Endothelial cell of umbilical vein (primary cell): ENCODE measurements at regions not wholly inside any gene's neighbourhood (a gene's known extent, or its start where the extent isn't known, plus 50 kb on each side); places are given as distances from the start of the nearest gene placed in this dataset.

Experiments used
- BruUV-seq: library from RNA; stranded (reverse); fragments of 400-500 nt; replicated peaks from 2 replicates; lab custom pipeline; 2021; lab: Mats Ljungman, UMichigan
- CTCF ChIA-PET: fragments of 300-600, 350-600 bp; sonication (Branson Sonifier 250); formaldehyde crosslinking; loops from one replicate; lab custom pipeline; 2021; ENCODE audit warnings: antibody characterized with exemption, inconsistent platforms; lab: Charles Lee
- POLR2A ChIA-PET: fragments of 300-600, 350-600 bp; sonication (Branson Sonifier 250); formaldehyde crosslinking; loops from one replicate; lab custom pipeline; 2021; ENCODE audit warnings: antibody characterized with exemption, inconsistent platforms; lab: Charles Lee
- DNase-seq: peaks from one replicate; pipeline ENCODE4 v3.0.0-alpha.2; 2011; ENCODE audit warnings: low read depth, low spot score
- FAIRE-seq: peaks from 2 replicates; lab custom pipeline; 2011; peaks lifted over from hg19 to GRCh38; lab: Jason Lieb, UNC
- H2AFZ ChIP-seq: 2 replicates; pipeline ENCODE4 v1.6.0; 2012; ENCODE audit warnings: low read depth, low read length, control low read depth, inconsistent platforms
- H3K27ac ChIP-seq: 2 replicates; pipeline ENCODE4 v1.5.1; 2011; ENCODE audit warnings: low read depth, mild to moderate bottlenecking, control low read depth, low read length, moderate library complexity; ENCODE audit not compliant: insufficient read depth
- H3K27me3 ChIP-seq, 2 experiments: 2 replicates each; pipeline versions ENCODE4 v1.6.0 to v1.6.1; 2011; ENCODE audit warnings: low read length in 2 of 2, mixed read lengths in 1 of 2; ENCODE audit not compliant: control insufficient read depth in 2 of 2, insufficient read depth in 2 of 2
- H3K36me3 ChIP-seq, 2 experiments: 2 replicates in 1 of 2; 3 replicates in 1 of 2; pipeline ENCODE4 v1.5.1; 2011; ENCODE audit warnings: low read length in 2 of 2, mild to moderate bottlenecking in 1 of 2, moderate library complexity in 1 of 2; ENCODE audit not compliant: control insufficient read depth in 2 of 2, insufficient read depth in 2 of 2; ENCODE audit errors: extremely low read depth in 1 of 2
- H3K4me1 ChIP-seq: 3 replicates; pipeline ENCODE4 v1.5.1; 2011; ENCODE audit warnings: mild to moderate bottlenecking, low read length; ENCODE audit not compliant: control insufficient read depth, insufficient read depth; ENCODE audit errors: extremely low read depth
- H3K4me2 ChIP-seq: 2 replicates; pipeline ENCODE4 v1.6.1; 2011; ENCODE audit warnings: low read length, control low read depth, mixed read lengths; ENCODE audit not compliant: insufficient read depth
- H3K4me3 ChIP-seq, 3 experiments: fragments of 200-600 bp in 1 of 3; sonication (generic), shearing (Covaris generic) in 1 of 3; replicated peaks in 1 of 3; 2 replicates each; pipeline ENCODE4 v1.5.1; 2011 to 2016; ENCODE audit warnings: control low read depth in 3 of 3, low read length in 3 of 3, mild to moderate bottlenecking in 2 of 3, inconsistent platforms in 1 of 3, low read depth in 1 of 3, moderate library complexity in 1 of 3; ENCODE audit not compliant: insufficient read depth in 1 of 3
- H3K79me2 ChIP-seq: 2 replicates; pipeline ENCODE4 v1.6.0; 2012; ENCODE audit warnings: low read length, inconsistent platforms; ENCODE audit not compliant: control insufficient read depth, insufficient read depth
- H3K9ac ChIP-seq: replicated peaks from 2 replicates; pipeline ENCODE3; 2011; ENCODE audit warnings: low read length, control low read depth; ENCODE audit not compliant: insufficient read depth; ENCODE audit errors: extremely low read depth
- H3K9me1 ChIP-seq: replicated peaks from 3 replicates; pipeline ENCODE4 v1.6.0; 2011; ENCODE audit warnings: mild to moderate bottlenecking, low read length; ENCODE audit not compliant: control insufficient read depth, insufficient read depth; ENCODE audit errors: extremely low read depth
- H3K9me3 ChIP-seq: replicated peaks from 2 replicates; pipeline ENCODE4 v1.5.1; 2012; ENCODE audit warnings: low read length, inconsistent platforms; ENCODE audit not compliant: control insufficient read depth, insufficient read depth
- H4K20me1 ChIP-seq: replicated peaks from 2 replicates; pipeline ENCODE3; 2011; ENCODE audit warnings: mild to moderate bottlenecking, low read length; ENCODE audit not compliant: control insufficient read depth, insufficient read depth; ENCODE audit errors: extremely low read depth
- EZH2 ChIP-seq: IDR thresholded peaks from 2 replicates; pipeline ENCODE4 v1.6.1; 2012; ENCODE audit warnings: borderline replicate concordance, low read depth, mild to moderate bottlenecking, moderate library complexity, low read length, inconsistent platforms; ENCODE audit not compliant: severe bottlenecking
- FOS ChIP-seq: IDR thresholded peaks from 2 replicates; pipeline ENCODE4 v1.6.1; 2011; ENCODE audit warnings: mild to moderate bottlenecking, low read length, moderate library complexity, borderline replicate concordance; ENCODE audit not compliant: insufficient read depth
- GATA2 ChIP-seq: IDR thresholded peaks from 2 replicates; pipeline ENCODE4 v1.7.0; 2011; ENCODE audit warnings: low read depth, mild to moderate bottlenecking, moderate library complexity, mixed read lengths, low read length; ENCODE audit not compliant: insufficient read length, insufficient read depth
- JUN ChIP-seq: IDR thresholded peaks from 2 replicates; pipeline ENCODE4 v1.6.1; 2011; ENCODE audit warnings: borderline replicate concordance, low read depth; ENCODE audit not compliant: insufficient read length, insufficient read depth
- MYC ChIP-seq: IDR thresholded peaks from one replicate; pipeline ENCODE4 v1.6.1; 2011; ENCODE audit warnings: mild to moderate bottlenecking, low read depth, low read length
- POLR2A ChIP-seq: IDR thresholded peaks from 2 replicates; pipeline ENCODE4 v1.6.1; 2012; ENCODE audit warnings: low read depth, mild to moderate bottlenecking, control low read depth, low read length
- POLR2AphosphoS5 ChIP-seq: IDR thresholded peaks from 2 replicates; pipeline ENCODE4 v1.6.1; 2012; ENCODE audit warnings: low read depth, mild to moderate bottlenecking, control low read depth, low read length, moderate library complexity; ENCODE audit not compliant: insufficient read depth
- dilution Hi-C: fragments of 300-500 bp; cut with MboI; formaldehyde crosslinking; loops from one replicate; pipeline ENCODE4 v1.15.0; 2019; ENCODE audit warnings: low sequenced_read_pairs; ENCODE audit not compliant: extremely low pct_ligation_motif_present
- intact Hi-C: fragments of 100-400 bp; cut with micrococcal nuclease; formaldehyde crosslinking; loops from one replicate; pipeline ENCODE4 v1.10.0; 2022
- TF ChIP-seq, protein P1 (sequence below), 2 donors: IDR thresholded peaks; 1 replicate in 1 of 2; 2 replicates in 1 of 2; pipeline ENCODE4 v1.5.1; 2011; ENCODE audit warnings: low read length in 2 of 2, mild to moderate bottlenecking in 2 of 2, moderate library complexity in 2 of 2, control low read depth in 1 of 2, inconsistent platforms in 1 of 2, low read depth in 1 of 2; ENCODE audit not compliant: insufficient read depth in 1 of 2; ENCODE audit errors: extremely low read depth in 1 of 2
- TF ChIP-seq, protein P2 (sequence below): IDR thresholded peaks from 2 replicates; pipeline ENCODE4 v1.6.1; 2011; ENCODE audit not compliant: insufficient read depth, insufficient read length

DNA sequence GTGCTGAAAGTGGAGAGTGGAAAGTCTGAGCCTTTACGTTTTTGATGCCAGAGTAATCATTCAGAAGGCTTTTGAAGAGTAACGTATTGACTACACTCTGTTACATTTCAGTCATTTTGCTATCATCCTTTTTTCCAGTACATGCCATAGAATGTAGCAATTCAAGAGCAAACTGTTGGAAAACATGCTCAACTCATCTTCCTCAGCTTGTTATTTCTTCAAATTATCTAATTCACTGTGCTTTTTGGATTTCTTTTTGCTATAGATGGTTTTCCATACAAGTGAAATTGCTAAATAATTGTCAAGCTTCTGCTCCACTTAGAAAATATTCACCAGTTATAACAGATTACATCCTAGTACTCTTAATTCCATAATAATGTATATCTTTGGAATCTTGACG is 129.9 kb upstream of the CLEC14A start:
- no peak overlapping the region for H2AFZ ChIP-seq
- H3K4me1 ChIP-seq, result peaks cover 9% of the 10 kb centered on the region
- no peaks in the 10 kb centered on the region for H3K9me1 ChIP-seq
- no peak for FAIRE-seq
- dilution Hi-C loops (no loop called here), intact Hi-C loops (no loop called here)
- no peaks in the 10 kb centered on the region for H3K79me2 ChIP-seq
- H3K9ac ChIP-seq, result no peak overlapping the region
- H4K20me1 ChIP-seq, result no peaks in the 10 kb centered on the region
- H3K27me3 ChIP-seq, result no peaks in the 10 kb centered on the region
- POLR2A ChIA-PET, result no interaction called here
- no peaks in the 10 kb centered on the region for H3K9me3 ChIP-seq
- no peaks in the 10 kb centered on the region for H3K36me3 ChIP-seq
- CTCF ChIA-PET, result interaction anchor here (0.6 to 0.8 kb wide), 2 partner anchors 18 to 130 kb away, joined by 3 to 4 read pairs; partner anchors contain the start of gene CLEC14A
- H3K4me3 ChIP-seq, result no peak overlapping the region
- no peak overlapping the region for H3K4me2 ChIP-seq
- H3K27ac ChIP-seq, result no peak overlapping the region
- BruUV-seq, result no TSS peak
- DNase-seq, result no peak
- TF ChIP-seq FOS, result no peak
- TF ChIP-seq, protein P1, sequence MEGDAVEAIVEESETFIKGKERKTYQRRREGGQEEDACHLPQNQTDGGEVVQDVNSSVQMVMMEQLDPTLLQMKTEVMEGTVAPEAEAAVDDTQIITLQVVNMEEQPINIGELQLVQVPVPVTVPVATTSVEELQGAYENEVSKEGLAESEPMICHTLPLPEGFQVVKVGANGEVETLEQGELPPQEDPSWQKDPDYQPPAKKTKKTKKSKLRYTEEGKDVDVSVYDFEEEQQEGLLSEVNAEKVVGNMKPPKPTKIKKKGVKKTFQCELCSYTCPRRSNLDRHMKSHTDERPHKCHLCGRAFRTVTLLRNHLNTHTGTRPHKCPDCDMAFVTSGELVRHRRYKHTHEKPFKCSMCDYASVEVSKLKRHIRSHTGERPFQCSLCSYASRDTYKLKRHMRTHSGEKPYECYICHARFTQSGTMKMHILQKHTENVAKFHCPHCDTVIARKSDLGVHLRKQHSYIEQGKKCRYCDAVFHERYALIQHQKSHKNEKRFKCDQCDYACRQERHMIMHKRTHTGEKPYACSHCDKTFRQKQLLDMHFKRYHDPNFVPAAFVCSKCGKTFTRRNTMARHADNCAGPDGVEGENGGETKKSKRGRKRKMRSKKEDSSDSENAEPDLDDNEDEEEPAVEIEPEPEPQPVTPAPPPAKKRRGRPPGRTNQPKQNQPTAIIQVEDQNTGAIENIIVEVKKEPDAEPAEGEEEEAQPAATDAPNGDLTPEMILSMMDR (IDR thresholded peaks at IDR 0.05; ENCODE audit: extremely low read depth in 1 of 2, insufficient read depth in 1 of 2, low read depth in 1 of 2, low read length in 2 of 2), result no peak

DNA sequence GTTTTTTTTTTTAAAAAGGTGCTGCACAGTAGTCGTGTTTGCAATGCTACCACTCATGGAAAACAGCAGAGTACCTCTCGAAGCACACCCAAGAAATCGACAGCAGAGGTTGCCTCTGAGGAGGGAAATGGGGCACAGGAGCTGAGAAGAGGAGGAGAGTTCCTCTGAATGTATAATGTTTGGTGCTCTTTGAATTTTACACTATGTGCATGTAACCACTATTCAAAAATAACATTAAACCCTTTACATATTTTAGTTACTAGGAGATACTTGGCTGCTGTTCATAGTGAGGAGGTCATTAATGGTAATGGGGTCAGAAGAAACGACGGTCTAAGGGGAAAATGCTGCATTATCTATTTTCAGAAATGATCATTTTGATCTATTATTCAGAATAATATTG is 129.4 kb upstream of the CLEC14A start:
- intact Hi-C loops, result no loop called here
- H3K36me3 ChIP-seq, result no peaks in the 10 kb centered on the region
- H3K9me3 ChIP-seq, result no peaks in the 10 kb centered on the region
- H3K79me2 ChIP-seq, result no peaks in the 10 kb centered on the region
- no peak overlapping the region for H3K27ac ChIP-seq
- H2AFZ ChIP-seq, result no peak overlapping the region
- no peaks in the 10 kb centered on the region for H4K20me1 ChIP-seq
- H3K27me3 ChIP-seq, result no peaks in the 10 kb centered on the region
- no peaks in the 10 kb centered on the region for H3K9me1 ChIP-seq
- no peak overlapping the region for H3K4me3 ChIP-seq
- dilution Hi-C loops, result no loop called here
- no peak overlapping the region for H3K9ac ChIP-seq
- FAIRE-seq (no peak), DNase-seq (no peak)
- CTCF ChIA-PET, result interaction anchor here (0.9 kb wide), 1 partner anchor 18 kb away, joined by 3 read pairs; no protein-coding TSS in a partner anchor
- TF ChIP-seq, protein P1 (IDR thresholded peaks at IDR 0.05; ENCODE audit: extremely low read depth in 1 of 2, insufficient read depth in 1 of 2, low read depth in 1 of 2, low read length in 2 of 2), result no peak
- TF ChIP-seq FOS (no peak), EZH2 (no peak), POLR2A (no peak), MYC (no peak), POLR2AphosphoS5 (no peak), JUN (no peak), GATA2 (no peak)
- TF ChIP-seq, protein P2, sequence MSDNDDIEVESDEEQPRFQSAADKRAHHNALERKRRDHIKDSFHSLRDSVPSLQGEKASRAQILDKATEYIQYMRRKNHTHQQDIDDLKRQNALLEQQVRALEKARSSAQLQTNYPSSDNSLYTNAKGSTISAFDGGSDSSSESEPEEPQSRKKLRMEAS, result no peak
- no peak overlapping the region for H3K4me2 ChIP-seq
- peaks cover 8% of the 10 kb centered on the region for H3K4me1 ChIP-seq
- POLR2A ChIA-PET, result no interaction called here
- BruUV-seq, result no TSS peak
